Stimulated activated CD4-positive, alpha-beta T cell treated with anti-CD3 and anti-CD28 coated beads, Interleukin-4, amount 100 ng/mL, for 4 hours (primary cell): ENCODE measurements at regions not wholly inside any gene's neighbourhood (a gene's known extent, or its start where the extent isn't known, plus 50 kb on each side); places are given as distances from the start of the nearest gene placed in this dataset.
"Not testable (repeated sequence)": the region's sequence is repeated elsewhere in the genome, so short reads cannot be mapped to it uniquely, and the experiment has no call there.

Experiments
- DNase-seq, 2 experiments: peaks; one replicate each; pipeline ENCODE4 v3.0.0-alpha.2; 2020

DNA sequence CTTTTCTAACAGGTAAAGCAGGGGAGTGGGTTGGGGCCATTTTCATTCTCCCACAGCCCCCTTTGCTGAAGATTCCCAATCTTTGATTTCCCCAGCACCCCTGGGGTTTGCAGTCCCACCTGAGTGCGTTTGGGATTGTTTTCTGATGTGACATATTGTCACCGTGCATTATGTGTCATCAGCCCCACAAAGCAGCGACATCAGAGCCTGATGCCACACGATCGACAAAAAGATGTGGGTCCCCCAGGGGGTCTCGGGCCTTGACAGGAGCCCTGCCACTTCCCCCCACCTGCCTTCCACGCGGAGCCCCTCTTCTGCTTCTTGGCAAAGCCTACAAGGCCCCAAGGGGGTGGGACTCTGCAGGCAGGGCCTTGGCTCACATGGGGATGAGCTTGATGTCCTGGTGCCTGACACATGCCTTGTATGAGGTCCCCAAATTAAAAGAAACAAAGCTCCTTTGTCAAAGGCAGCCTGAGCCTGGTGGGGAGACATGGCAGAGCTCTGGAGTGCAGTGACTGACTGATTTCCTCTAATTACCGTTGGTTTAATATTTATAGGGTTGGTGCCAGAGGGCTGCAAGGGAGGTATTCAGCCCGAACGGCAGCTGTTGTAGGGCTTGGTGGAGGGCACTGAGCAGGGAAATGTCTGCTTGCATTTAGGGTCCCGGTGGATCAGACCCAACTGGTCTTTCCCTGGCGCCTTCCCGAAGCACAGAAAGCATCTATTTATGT, 149.2 kb downstream of the MIAT start:
- no peak for DNase-seq

DNA sequence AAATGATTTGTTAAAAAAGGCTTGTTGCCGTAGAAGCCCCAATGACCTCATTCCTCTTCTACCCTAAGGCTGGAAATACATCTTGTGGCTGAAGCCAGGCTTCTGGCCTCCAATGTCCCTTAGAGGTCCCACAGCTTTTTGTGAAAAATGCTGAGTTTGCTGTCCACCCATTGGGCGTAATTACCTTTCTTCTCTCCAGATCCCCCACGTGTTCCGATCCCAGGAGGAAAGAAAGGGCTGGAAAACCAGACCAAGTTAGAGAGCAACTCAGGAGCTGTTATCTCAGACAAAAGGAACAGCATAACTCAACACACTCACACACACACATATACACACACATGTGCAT, 154.2 kb downstream of the MIAT start:
- no peak for DNase-seq

DNA sequence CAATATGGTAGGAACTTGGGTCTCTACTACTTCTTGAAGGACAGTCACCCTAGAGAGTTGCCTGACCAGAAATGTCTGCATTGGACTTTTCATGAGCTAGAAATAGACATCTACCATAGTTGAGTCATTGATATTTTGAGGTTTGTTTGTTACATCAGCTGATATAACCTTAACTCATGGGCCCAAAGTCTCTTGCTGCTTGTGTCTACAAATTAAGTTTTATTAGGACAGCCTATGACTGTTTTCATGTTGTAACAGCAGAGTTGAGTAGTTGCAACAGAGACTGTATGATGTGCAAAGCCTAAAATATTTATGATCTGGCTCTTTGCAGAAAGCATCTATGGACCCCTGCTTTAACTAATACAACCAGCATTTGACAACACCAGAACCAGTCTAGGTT, 155.3 kb downstream of the MIAT start:
- DNase-seq: no peak

DNA sequence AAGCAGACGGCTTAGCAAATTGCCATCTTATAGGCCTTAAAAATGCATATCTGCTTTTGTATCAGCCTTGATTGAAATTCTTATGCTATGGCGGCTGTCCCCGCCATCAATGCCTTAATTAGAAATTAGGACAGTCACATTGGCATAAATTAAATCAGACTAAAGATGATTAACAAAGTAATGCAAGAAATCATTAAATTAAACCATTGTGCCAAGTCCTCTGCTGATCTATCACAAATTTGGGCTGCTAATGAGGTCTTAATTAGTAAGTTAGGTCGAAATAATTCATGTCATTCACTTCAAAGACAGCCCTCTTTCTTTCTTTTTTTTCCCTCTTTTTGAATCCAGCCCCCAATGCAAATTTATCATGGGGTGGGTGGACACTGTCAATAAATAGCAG, 159.3 kb downstream of the MIAT start:
- DNase-seq: no peak

DNA sequence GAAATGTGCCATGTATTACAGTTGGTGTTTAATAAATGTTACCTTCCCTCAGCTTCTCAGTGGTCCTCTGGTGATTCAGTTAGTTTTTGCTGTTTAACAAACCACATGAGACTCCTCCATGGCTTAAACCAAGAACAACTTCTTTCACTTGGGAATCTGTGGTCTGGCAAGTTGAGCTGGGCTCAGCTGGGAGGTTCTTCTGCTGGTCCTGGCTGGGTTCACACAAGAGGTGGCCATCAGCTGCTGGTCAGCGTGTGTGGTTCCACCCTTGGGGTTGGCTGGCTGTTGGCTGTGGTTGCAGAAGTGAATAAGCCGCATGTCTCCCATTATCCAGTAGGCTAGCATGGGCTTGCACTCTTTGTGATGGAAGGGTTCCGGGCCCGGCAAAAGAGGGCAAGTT, 160.5 kb downstream of the MIAT start:
- DNase-seq: no peak

DNA sequence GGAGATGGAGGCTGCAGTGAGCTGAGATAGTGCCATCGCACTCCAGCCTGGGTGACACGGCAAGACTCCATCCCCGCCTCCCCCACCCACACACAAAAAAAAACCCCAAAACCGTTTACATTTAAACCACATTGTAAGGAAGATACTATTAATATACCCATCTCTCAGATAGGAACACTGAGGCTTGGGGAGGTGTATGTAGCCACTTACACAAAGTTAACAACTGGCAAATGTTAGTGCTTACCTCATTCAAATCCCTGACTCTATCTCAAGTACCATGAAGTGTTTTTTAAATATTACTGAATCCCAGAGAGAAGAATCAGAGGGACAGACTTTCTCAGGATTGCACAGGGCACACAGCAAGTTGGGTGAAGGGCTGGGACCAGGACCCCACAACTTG, 164.5 kb downstream of the MIAT start:
- no peak for DNase-seq

DNA sequence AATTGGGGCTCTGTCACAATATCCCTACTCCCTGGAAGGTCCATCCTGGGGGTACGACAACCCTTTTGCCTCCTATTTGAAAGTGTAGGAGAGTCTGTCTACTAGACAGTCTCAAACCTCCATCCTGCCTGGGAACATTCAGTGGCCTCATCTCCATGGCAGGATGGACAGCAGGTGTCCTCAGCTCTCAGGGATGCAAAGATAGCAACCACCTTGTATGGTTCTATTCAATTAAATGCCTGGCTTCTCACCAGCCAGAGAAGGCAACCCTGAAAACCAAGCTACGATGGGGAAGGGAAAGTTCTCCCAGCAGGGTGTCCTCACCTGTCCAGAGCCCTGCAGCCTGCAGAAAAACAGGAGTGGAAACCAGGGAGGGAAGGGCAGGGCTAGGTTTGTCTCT, 164.9 kb downstream of the MIAT start:
- no peak for DNase-seq

DNA sequence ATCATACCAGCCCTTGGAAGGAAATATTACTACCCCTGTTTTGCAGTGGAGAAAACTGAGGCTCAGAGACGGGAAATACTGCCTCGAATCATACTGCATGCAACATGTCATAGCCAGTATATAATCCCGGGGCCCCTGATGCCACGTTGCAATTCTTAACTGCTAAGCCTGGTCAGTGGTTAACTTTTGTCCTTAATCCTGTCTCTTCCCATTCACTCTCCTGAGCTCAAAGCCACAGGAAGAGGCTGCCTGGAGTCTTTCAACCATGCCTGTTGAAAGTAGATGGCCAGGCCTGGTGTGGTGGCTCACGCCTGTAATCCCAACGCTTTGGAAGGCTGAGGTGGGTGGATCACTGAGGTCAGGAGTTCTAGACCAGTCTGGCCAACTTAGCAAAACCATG, 166.6 kb downstream of the MIAT start:
- no peak for DNase-seq

DNA sequence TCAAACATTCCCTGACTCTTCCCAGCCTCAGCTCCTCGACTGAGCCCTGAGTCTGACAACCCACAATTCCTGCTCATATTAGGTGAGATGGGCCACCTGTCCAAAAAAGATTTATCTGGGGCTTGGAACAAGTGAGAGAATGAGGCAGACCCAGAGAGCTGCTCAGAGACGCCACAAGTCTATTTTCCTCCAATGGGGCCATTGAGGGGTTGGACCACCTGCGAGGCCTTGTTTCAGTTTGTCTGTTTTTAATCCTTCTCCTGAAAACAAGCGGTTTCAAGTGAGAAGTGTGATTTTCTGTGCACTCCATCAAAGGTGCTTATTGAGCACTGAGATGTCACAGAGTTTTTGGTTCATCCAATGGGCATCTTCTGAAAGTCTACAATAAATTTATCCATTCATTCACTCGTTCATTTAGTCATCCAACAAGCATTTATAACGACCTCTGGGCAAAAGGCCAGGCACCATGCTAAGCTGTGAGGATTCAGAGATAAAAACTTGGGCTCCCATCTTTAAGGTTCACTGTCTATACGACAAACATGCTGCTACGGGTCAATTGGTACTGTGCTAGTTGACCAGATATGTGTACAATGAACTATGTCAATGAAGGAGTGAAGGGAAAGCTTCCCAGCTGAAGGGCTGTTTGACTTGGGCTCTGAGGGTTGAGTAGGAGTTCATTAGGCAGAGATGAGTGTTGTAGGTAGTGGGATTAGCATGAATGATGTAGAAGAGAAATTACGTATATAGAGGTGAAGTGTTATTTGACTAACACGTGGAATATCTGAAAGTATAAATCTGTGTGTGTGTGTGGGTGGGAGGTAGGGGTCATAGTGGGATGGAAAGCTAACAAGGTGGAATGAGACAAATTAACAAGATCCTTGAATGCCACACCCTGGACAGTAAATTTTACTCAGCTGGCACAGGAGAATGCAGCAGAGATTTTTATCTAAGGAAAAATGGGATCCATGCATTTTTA, 168.9 kb downstream of the MIAT start:
- no peak for DNase-seq

DNA sequence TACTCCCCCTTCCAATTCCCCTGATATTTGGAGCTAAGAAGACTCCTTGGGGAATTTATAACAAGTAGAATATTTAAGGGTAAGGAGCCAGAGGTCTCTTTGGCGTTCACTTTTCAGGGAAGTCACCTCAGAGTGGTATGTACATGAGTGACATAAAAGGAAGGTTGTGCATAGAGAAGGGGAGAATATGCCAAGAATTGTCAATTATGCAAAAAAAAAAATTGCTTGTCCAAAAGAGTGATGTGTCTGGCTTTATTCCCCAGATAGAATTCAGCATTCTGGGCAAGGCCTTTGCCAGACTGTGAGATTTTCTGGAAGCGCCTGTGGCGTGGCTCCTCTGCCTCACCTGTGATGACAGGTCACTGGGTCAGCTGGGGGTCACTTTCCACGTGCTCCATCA, 170.2 kb downstream of the MIAT start:
- no peak for DNase-seq

DNA sequence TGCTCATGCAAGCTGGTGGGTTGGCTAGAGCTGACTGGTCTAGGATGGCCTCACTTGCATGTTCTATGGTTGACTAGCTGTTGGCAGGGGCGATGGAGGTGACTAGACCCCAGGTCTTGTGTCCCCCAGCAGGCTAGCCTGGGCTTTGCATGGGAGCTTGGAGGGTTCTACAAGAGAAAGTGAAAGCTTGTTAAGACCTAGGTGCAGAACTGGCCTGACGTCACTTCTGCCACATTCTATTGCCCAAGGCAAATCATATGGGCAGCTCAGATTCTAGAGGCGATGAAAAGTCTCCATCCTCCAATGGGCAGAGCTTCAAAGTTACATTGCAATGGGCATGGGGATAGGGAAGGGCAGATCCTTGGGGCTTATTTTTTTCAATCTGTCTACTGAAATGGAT, 170.9 kb downstream of the MIAT start:
- DNase-seq: no peak

DNA sequence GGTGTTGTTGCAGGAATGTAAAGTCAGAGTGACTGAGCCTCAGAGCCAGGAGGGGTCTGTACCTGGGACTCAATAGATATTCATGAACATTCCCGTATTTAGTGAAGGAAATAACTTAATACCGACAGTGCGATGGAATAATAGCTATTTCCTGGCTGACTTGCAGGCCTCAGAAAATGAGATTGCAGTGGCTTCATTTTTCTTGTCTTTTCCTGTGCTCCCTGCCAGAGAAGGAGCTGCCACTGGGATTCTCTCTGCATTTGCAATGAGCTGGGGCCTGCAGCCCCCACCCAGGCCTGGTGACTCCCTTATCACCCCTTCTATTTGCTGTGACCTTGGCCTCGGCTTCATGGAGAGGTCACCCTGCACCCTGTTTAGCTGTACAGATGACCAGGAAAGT, 173.4 kb downstream of the MIAT start:
- DNase-seq: no peak

DNA sequence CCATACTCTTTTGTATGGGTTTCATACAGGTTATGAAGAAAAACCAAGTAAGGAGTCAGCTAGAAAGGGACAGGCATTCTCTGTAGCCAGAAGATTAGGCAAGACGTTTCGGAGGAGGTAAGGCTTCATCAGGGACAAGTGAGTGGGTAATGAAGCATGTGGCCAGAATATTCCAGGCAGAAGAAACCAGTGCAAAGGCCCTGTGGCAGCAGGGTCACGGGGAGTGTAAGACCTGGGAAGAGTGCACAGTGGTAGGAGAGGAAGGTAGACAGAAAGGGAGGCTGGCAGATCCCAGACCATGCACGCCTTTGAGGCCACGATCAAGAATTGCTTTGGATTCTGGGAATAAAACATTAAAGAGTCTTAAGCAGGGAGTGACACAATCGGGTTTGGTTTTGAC, 177.6 kb downstream of the MIAT start:
- no peak for DNase-seq

DNA sequence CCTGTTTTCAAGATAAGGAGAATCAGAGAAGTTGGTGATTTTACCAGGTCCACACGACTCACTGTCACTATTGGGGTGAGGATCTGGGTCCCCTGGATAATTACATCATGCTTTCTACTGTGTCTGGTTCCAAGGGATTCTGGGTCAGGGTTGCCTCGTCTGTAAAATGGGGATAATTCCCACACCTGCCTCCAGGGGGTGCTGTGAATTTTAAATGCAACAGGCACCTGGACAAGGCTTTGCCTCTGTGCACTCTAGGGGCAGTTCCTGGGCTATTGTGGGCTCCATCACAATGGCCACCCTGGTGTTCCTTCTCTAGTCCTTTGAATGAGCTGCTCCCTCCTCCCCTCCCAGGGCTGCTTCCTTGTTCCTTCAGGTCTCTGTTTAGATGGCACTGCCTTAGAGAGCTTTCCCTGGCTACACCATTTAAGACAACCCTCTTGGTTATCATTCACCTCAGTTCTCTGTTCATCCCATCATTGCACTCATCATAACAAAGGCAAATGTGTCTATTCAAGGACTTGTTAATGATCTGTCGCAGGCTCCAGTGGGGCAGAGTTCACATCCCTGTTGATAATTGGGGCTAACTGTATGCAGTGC, 178.6 kb downstream of the MIAT start:
- peak; percentile 9 to 29 for DNase-seq

DNA sequence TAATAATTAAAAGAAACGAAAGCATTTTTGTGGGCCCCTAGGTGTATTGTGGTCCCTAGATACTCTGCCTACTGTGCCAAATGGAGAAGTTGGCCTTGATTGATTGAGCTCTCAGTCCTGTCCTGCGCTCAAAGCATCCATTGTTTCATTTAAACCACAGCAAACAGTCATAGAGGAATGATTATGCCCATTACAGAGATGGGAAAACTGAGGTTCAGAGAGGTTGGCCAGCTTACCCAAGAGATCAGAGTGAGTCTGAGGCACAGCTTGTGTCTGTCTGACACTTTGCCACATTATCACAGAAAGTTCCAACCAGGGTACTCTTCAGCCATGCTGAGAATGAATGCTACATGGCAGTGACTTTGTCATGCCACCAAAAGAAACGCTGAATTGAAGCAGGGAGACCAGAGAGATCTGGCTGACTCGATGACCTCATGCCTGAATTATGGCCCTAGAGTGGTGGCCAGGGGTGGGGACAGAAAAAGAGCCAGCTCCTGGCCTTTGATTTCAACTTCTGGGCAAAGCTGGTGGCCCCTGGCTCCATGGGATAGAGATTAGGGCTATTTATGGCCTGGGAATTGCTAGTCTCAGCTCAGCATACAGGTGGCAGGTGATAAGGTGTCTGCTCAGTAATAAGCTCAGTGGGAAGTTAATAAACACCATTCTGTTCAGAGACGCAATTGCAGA, 180.5 kb downstream of the MIAT start:
- no peak for DNase-seq

DNA sequence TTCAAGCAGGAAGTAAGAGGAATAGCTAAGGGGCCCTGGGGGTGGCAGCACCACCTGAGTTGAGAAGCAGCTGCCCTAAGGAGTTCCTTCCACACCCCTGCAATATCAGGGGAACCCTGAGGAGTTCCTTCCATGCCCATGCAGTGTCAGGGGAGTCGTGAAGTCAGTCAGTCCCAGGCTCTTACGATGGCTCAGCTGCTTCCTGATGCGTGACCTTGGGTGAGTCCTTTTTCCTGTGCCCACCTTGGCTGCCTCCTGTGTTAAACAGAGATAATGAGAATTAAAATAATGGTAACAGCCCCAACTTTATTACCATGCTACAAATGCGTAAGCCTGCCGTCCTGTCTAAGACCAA, 181.1 kb downstream of the MIAT start:
- DNase-seq: no peak

DNA sequence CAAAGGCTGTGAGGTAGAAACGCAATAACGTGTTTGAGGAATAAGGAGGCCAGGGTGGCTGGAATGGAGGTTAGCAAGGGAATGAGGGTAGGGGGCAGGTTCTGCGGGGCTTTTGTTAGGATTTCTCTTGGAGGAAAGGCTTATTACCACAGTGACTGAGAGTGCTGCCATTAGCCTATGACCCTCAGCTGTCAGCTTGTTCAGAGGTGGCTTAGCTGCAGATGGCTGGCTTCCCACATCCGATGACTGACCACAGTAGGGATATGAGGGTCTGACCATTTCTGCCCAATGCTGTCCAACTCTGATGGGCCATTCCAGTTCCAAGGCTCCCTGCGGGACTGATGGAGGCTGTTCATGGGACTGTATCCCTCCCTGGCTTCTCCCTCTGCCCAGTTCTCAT, 181.8 kb downstream of the MIAT start:
- DNase-seq: no peak

DNA sequence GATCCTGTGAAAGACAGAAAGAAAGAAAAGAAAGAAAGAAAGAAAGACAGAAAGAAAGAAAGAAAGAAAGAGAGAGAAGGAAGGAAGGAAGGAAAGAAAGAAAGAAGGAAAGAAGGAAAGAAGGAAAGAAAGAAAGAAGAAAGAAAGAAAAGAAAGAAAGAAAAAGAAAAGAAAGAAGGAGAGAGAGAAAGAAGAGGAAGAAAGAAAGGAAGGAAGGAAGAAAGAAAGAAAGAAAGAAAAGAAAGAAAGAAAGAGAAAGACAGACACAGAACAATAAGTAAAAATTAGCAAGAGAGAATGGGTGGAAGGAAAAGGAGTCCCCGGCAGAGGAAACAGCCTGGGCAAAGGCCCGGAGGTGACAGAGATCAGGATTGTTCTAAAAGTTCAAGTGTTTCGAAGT, 183.4 kb downstream of the MIAT start:
- DNase-seq: not testable (repeated sequence)

DNA sequence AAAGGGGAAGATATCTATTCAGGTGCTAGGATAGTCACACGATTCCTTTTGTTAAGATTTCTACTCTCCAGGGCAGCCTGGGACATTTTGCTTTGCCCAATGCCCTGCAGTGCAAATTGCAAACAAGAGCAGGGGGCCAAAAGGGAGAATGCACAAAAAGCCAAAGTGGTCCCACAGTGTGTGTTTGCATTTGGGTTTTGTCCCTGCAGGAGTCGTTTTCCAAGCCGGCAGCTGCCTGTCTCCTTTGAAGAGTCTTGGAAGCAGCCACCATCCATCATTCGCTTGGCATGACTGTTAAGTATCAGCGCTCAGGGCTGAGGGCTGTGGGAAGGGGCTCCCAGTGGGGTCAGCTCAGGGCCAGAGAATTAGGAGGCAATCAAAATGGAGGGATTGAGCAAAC, 184.7 kb downstream of the MIAT start:
- DNase-seq: no peak

DNA sequence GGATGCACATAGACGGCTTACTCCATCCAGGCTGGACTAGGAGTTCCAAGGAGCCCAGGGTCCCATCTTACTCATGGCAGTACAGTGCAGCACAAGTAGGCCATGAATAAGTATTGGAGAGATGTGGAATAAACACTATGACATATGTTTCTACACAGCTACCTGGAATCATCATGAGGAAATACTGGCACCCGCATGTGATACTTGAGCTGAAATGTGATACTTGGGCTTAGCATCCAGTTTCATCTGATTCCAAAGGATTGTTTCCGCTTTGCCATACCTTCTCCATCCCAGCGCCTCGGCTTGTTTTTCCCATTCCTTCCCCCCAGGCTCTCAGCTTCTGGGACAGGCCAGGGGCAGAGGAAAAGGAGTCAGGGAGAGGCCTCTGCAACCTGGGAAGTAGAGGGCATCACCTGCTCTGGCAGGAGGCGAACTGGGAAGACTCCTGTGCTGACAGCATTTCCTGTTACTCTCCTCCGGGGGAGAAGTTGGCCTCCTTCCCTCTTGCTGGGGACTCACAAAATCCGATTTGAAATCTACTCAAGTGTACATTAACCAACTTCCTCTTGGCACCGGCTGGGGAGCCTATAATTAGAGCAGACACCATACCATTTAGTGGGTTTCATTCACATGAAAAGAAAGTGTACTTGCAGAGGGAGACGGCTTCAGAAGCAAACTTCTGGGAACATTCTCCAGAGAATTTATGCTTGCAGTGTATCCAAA, 187.8 kb downstream of the MIAT start:
- DNase-seq: no peak

DNA sequence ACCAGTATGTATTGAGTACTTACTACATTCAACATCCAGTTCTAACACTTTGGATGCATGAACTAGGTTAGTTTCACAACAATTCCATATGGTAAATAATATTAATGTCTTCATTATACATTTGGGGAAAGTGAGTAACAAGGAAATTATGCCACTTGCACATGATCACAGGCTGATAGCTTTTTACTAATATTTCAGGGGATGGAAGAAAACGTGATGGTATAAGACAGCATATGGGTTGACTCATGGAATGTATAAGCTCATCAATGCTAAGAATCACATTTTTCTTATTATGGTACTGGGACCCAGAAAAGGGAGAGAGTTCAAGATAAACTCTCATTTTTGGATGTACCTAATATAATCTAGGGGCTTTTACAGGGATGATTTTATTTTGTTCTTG, 188.7 kb downstream of the MIAT start:
- DNase-seq: no peak

DNA sequence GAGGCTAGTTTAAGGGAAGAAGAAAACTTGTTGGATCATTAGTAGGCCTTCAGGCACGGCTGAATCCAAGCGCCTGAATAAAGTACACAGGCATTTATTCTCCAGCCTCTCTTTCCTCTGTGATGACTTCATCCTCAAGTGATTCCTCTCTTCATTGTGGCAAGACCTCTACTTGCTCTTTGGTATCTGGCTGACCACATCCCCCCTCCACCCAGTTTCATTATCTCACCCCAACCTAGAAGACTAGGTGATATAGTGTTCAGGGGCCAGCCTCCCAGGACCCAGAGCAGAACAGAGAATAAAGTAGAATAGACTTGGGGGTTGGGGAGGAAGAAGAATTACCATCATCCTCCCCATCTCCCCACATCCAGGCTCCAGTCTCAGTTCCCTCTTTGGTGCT, 189.3 kb downstream of the MIAT start:
- no peak for DNase-seq

DNA sequence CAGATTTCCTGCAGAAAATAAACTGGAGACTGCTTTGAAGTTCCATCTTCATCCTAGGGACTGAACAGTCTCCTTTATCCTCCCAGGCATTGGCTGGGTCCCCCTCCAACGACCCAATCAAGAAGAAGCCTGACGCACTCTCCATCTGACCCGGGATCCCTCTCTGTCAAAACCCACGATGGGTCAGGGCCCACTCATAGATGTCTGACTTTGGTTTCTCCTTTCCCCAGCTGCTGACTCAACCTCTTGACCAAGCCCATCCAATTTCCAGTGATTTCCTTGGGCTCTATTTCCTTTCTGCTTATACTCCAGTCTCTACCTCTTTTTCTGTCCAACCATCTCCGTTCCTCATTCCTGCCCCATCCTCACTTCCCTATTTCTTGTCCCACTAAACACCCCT, 189.7 kb downstream of the MIAT start:
- no peak for DNase-seq
